Endothelial cell (in vitro differentiated cells): ENCODE measurements at regions not wholly inside any gene's neighbourhood (a gene's known extent, or its start where the extent isn't known, plus 50 kb on each side); places are given as distances from the start of the nearest gene placed in this dataset.

Source experiments
- DNase-seq: peaks from one replicate; pipeline ENCODE4 v3.0.0; 2021; ENCODE audit warnings: low spot score
- H3K27ac Mint-ChIP-seq: one replicate; pipeline ENCODE4 v1.8.0; 2021; ENCODE audit warnings: mixed read lengths, inconsistent platforms; ENCODE audit not compliant: unreplicated experiment
- H3K27me3 Mint-ChIP-seq: one replicate; pipeline ENCODE4 v1.8.0; 2021; ENCODE audit warnings: mild to moderate bottlenecking, moderate library complexity, mixed read lengths, inconsistent platforms; ENCODE audit not compliant: unreplicated experiment
- H3K36me3 Mint-ChIP-seq: one replicate; pipeline ENCODE4 v1.8.0; 2021; ENCODE audit warnings: mild to moderate bottlenecking, low read depth, mixed read lengths, inconsistent platforms; ENCODE audit not compliant: unreplicated experiment
- H3K4me1 Mint-ChIP-seq: one replicate; pipeline ENCODE4 v1.8.0; 2021; ENCODE audit warnings: mild to moderate bottlenecking, mixed read lengths, inconsistent platforms; ENCODE audit not compliant: unreplicated experiment
- H3K4me3 Mint-ChIP-seq: one replicate; pipeline ENCODE4 v1.8.0; 2021; ENCODE audit warnings: mild to moderate bottlenecking, mixed read lengths, inconsistent platforms; ENCODE audit not compliant: unreplicated experiment
- H3K9me3 Mint-ChIP-seq: one replicate; pipeline ENCODE4 v1.8.0; 2021; ENCODE audit warnings: mixed read lengths, inconsistent platforms; ENCODE audit not compliant: unreplicated experiment
- CTCF ChIP-seq: fragments of 200-600 bp; sonication (generic); IDR thresholded peaks from one replicate; pipeline ENCODE4 v1.5.0; 2021; ENCODE audit warnings: antibody characterized with exemption; ENCODE audit not compliant: unreplicated experiment

DNA sequence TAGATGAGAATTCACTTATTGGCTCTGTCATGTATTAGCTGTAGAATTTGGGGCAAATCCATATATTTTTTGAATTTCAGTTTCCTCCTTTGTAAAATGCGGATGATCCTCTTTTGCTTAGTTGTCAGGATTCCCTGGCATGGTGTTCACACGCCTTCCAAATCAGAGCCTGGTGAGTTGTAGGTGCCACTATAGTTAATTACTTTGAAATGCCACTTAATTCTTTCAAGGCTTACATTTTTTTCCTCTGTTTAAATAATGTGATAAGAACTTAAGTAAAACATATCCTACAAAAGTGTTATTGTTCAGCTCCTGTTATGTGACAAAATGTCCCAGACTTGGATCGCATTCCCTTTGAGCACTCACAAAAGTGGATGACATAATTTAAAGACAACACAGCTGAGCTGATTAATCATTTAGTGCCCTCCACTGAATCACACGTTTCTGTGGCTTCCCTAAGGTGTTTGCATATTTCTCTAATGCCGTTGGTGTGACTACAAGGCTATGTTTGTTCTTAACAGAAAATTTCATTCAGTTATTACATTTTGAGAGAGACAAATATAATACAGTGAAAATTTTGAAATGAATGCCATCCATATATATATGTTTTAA, 471.2 kb upstream of the CHST9 start:
- Mint-ChIP-seq H3K4me3 (no peak overlapping the region), H3K27ac (no peak overlapping the region), H3K4me1 (peaks cover 7% of the 10 kb centered on the region), H3K27me3 (no peaks in the 10 kb centered on the region), H3K36me3 (no peaks in the 10 kb centered on the region), H3K9me3 (no peaks in the 10 kb centered on the region)
- no peak for DNase-seq
- no peak for TF ChIP-seq CTCF

- H3K9me3 Mint-ChIP-seq: no peaks in the 10 kb centered on the region
- H3K36me3 Mint-ChIP-seq: no peaks in the 10 kb centered on the region
- no peak for TF ChIP-seq CTCF
- no peaks in the 10 kb centered on the region for H3K27me3 Mint-ChIP-seq
- H3K4me3 Mint-ChIP-seq: no peak overlapping the region
- DNase-seq: no peak
- peaks cover 4% of the 10 kb centered on the region for H3K4me1 Mint-ChIP-seq
- H3K27ac Mint-ChIP-seq: no peak overlapping the region
Measured at GRCh38 chr18:27653247-27653646, 468.1 kb upstream of the CHST9 start.

- H3K4me3 Mint-ChIP-seq: no peak overlapping the region
- H3K27me3 Mint-ChIP-seq: no peaks in the 10 kb centered on the region
- no peak for TF ChIP-seq CTCF
- no peak for DNase-seq
- no peak overlapping the region for H3K27ac Mint-ChIP-seq
- no peaks in the 10 kb centered on the region for H3K36me3 Mint-ChIP-seq
- H3K9me3 Mint-ChIP-seq: no peaks in the 10 kb centered on the region
- H3K4me1 Mint-ChIP-seq: peaks cover 4% of the 10 kb centered on the region
Measured at GRCh38 chr18:27652480-27653121, 467.5 kb upstream of the CHST9 start.

GRCh38 chr18:27649621-27650020, 464.5 kb upstream of the CHST9 start:
- no peak overlapping the region for H3K4me3 Mint-ChIP-seq
- no peak overlapping the region for H3K27ac Mint-ChIP-seq

More at GRCh38 chr18:27649621-27650020, 464.5 kb upstream of the CHST9 start:
- Mint-ChIP-seq H3K4me1 (peaks cover 4% of the 10 kb centered on the region), H3K9me3 (no peaks in the 10 kb centered on the region), H3K27me3 (no peaks in the 10 kb centered on the region), H3K36me3 (no peaks in the 10 kb centered on the region)
- no peak for TF ChIP-seq CTCF
- no peak for DNase-seq
